Tibial artery (tissue), 4 donors: ENCODE measurements at regions not wholly inside any gene's neighbourhood (a gene's known extent, or its start where the extent isn't known, plus 50 kb on each side); places are given as distances from the start of the nearest gene placed in this dataset.

Source experiments
- DNase-seq, 2 donors: peaks; one replicate each; pipeline ENCODE4 v3.0.0-alpha.2; 2019
- H3K27ac ChIP-seq, 2 donors: fragments of 200-600 bp; sonication (generic) in 1 of 2; 1 replicate in 1 of 2; 2 replicates in 1 of 2; pipeline ENCODE4 v1.5.1; 2018 to 2019; ENCODE audit warnings: mild to moderate bottlenecking in 1 of 2
- H3K27me3 ChIP-seq, 2 donors: fragments of 200-600 bp; sonication (generic) in 1 of 2; one replicate each; pipeline versions ENCODE4 v1.5.1 to v1.6.0; 2016 to 2019
- H3K36me3 ChIP-seq, 3 donors: fragments of 200-600 bp; sonication (generic) in 2 of 3; one replicate each; pipeline ENCODE4 v1.5.1; 2016 to 2019; ENCODE audit warnings: mild to moderate bottlenecking in 2 of 3
- H3K4me1 ChIP-seq, 4 donors: fragments of 200-600 bp; sonication (generic) in 2 of 4; 1 replicate in 3 of 4; 2 replicates in 1 of 4; pipeline ENCODE4 v1.5.1; 2016 to 2019
- H3K4me3 ChIP-seq, 2 donors: fragments of 200-600 bp; sonication (generic) in 1 of 2; 1 replicate in 1 of 2; 2 replicates in 1 of 2; pipeline ENCODE4 v1.5.1; 2018 to 2019; ENCODE audit warnings: mild to moderate bottlenecking in 2 of 2
- H3K9me3 ChIP-seq, 3 donors: fragments of 200-600 bp; sonication (generic) in 1 of 3; one replicate each; pipeline ENCODE4 v1.5.1; 2016 to 2019
- CTCF ChIP-seq, 2 experiments: fragments of 200-600 bp in 1 of 2; fragments of 450-650 bp in 1 of 2; IDR thresholded peaks; one replicate each; pipeline ENCODE4 v1.5.1; 2017 to 2019; ENCODE audit warnings: antibody characterized with exemption in 2 of 2, mild to moderate bottlenecking in 1 of 2, moderate library complexity in 1 of 2
- intact Hi-C: fragments of 100-400 bp; cut with DNase I; formaldehyde crosslinking; loops from one replicate; pipeline ENCODE4 v1.15.0; 2023; ENCODE audit warnings: low total_unique reads

DNA sequence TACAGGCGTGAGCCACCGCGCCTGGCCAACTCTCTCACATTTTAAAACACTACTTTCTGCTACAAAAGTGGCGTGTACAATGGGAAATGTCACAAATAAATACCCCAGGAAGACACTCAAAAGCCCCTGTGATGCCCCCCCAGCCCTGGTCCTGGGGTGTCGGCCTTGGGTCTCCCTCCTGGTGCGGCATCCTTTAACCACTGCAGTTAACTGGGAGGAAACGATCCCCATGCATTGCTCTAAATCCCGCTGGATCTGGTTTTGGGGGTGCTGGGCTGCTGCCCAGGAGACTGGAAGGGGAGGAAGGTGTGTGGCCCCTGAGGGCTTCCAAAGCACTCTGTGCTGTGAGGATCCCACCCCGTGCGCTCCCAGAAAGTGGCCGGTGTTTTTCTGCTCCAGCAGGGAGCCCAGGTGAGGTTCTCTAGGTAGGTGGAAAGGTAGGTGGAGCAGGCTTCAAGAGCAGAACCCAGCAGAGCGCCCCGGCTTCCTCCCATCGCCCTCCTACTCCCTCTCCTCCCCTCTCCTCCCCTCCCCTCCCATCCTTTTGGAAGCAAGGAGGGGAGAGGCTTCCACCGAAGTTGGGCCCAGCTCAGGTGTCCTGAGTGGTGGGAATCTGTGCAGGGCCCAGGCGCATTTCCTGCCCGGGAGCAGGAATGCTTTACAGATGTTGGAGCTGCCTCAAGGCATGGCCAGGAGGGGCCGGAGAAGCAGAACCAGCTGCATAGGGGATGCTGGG is 363.3 kb downstream of the SEC14L1 start:
- intact Hi-C loops: no loop called here
- no peak for TF ChIP-seq CTCF (IDR thresholded peaks at IDR 0.05)
- H3K36me3 ChIP-seq: peaks cover 3 to 19% (median 12%) of the 10 kb centered on the region in 3 donors
- no peaks in the 10 kb centered on the region for H3K27me3 ChIP-seq
- DNase-seq: peak in 1 of 2 donors; percentile 59
- no peak overlapping the region for H3K27ac ChIP-seq
- H3K4me1 ChIP-seq: no peaks in the 10 kb centered on the region
- no peaks in the 10 kb centered on the region for H3K9me3 ChIP-seq
- no peak overlapping the region for H3K4me3 ChIP-seq

GRCh38 chr17:77504652-77505155 is 363.9 kb downstream of the SEC14L1 start:
- H3K36me3 ChIP-seq: peaks cover 0 to 13% (median 5%) of the 10 kb centered on the region in 3 donors
- H3K27ac ChIP-seq: no peak overlapping the region
- H3K4me1 ChIP-seq: no peaks in the 10 kb centered on the region
- no peaks in the 10 kb centered on the region for H3K27me3 ChIP-seq
- intact Hi-C loops: no loop called here
- DNase-seq: no peak
- TF ChIP-seq CTCF (IDR thresholded peaks at IDR 0.05): no peak
- no peaks in the 10 kb centered on the region for H3K9me3 ChIP-seq
- no peak overlapping the region for H3K4me3 ChIP-seq

GRCh38 chr17:77505181-77505639 is 364.4 kb downstream of the SEC14L1 start:
- intact Hi-C loops: no loop called here
- peak in 1 of 2 donors; percentile 49 for DNase-seq
- no peaks in the 10 kb centered on the region for H3K4me1 ChIP-seq
- peaks cover 0 to 9% (median under 1%) of the 10 kb centered on the region in 3 donors for H3K36me3 ChIP-seq
- no peaks in the 10 kb centered on the region for H3K9me3 ChIP-seq
- no peak overlapping the region for H3K27ac ChIP-seq
- TF ChIP-seq CTCF (IDR thresholded peaks at IDR 0.05): no peak
- H3K4me3 ChIP-seq: no peak overlapping the region
- H3K27me3 ChIP-seq: no peaks in the 10 kb centered on the region

- H3K9me3 ChIP-seq: peaks cover 0 to 2% (median 1%) of the 10 kb centered on the region in 3 donors
- H3K27me3 ChIP-seq: no peaks in the 10 kb centered on the region
- H3K27ac ChIP-seq: no peak overlapping the region
- intact Hi-C loops: no loop called here
- peaks cover 0 to 4% (median under 1%) of the 10 kb centered on the region in 3 donors for H3K36me3 ChIP-seq
- no peak for TF ChIP-seq CTCF (IDR thresholded peaks at IDR 0.05)
- peak in 1 of 2 donors; percentile 59 for DNase-seq
- no peaks in the 10 kb centered on the region for H3K4me1 ChIP-seq
- H3K4me3 ChIP-seq: no peak overlapping the region
Measured at GRCh38 chr17:77506371-77506991, 365.7 kb downstream of the SEC14L1 start.

DNA sequence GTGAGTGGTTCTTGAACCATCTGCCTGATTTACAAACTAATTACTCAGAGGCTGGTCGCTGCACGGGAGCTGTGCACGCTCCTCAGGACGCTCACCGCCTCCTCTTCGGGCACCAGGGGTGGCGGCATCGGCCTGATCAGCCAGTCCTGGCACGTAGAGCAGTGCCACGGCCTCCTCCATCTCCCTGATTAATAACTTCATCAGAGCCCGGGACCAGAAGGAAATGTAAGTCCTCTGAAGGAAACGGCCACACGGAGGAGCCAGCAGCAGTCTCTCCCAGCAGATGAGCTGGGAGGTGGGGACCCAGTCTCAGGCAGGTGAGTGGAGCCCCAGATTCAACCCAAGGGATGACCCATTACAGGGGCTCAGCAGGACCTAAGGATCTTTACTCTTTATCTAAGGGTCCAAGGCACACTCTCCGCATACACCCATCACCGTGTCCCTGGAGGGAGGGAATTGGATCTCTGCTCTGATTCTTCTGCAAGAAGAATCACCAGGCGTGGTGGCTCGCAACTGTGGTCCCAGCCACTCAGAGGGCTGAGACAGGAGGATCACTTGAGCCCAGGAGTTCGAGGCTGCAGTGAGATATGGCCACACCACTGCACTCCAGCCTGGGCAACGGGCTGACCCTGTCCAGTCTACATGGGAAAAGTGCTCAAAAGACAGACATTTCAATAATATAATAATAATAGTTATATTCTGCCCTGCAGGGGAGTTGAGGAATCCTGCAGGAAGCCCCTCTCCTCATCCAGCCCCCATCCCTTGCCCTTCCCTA is 366.5 kb downstream of the SEC14L1 start:
- TF ChIP-seq CTCF (IDR thresholded peaks at IDR 0.05): no peak
- DNase-seq: peak in 1 of 2 donors; percentile 45
- Histone ChIP-seq H3K4me1 (no peaks in the 10 kb centered on the region), H3K9me3 (peaks cover 0 to 10% (median 9%) of the 10 kb centered on the region in 3 donors), H3K27me3 (no peaks in the 10 kb centered on the region), H3K36me3 (peaks cover 0 to 6% (median 0%) of the 10 kb centered on the region in 3 donors), H3K4me3 (no peak overlapping the region), H3K27ac (no peak overlapping the region)
- intact Hi-C loops: no loop called here
